Hepatocyte (in vitro differentiated cells): ENCODE measurements at regions not wholly inside any gene's neighbourhood (a gene's known extent, or its start where the extent isn't known, plus 50 kb on each side); places are given as distances from the start of the nearest gene placed in this dataset.

ENCODE experiments used
- DNase-seq: peaks from one replicate; pipeline ENCODE4 v3.0.0-alpha.2; 2016; ENCODE audit warnings: low spot score
- H2AFZ ChIP-seq: fragments of 200-600 bp; sonication (generic); 2 replicates; pipeline ENCODE4 v1.6.0; 2016; ENCODE audit warnings: antibody characterized with exemption, mild to moderate bottlenecking
- H3K27ac ChIP-seq: fragments of 200-600 bp; sonication (generic); 2 replicates; pipeline ENCODE4 v1.5.1; 2016; ENCODE audit warnings: mild to moderate bottlenecking
- H3K27me3 ChIP-seq: fragments of 200-600 bp; sonication (generic); 2 replicates; pipeline ENCODE4 v1.6.1; 2016
- H3K36me3 ChIP-seq: fragments of 200-600 bp; sonication (generic); replicated peaks from 2 replicates; pipeline ENCODE4 v1.5.1; 2016; ENCODE audit warnings: low read depth; ENCODE audit not compliant: insufficient read depth
- H3K4me1 ChIP-seq: fragments of 200-600 bp; sonication (generic); 2 replicates; pipeline ENCODE4 v1.5.1; 2016; ENCODE audit warnings: mild to moderate bottlenecking, moderate library complexity; ENCODE audit not compliant: insufficient read depth
- H3K4me2 ChIP-seq: fragments of 200-600 bp; sonication (generic); 2 replicates; pipeline ENCODE4 v1.6.0; 2016
- H3K4me3 ChIP-seq: fragments of 200-600 bp; sonication (generic); 2 replicates; pipeline ENCODE4 v1.5.1; 2016; ENCODE audit warnings: mild to moderate bottlenecking
- H3K79me2 ChIP-seq: fragments of 200-600 bp; sonication (generic); 2 replicates; pipeline ENCODE4 v1.6.0; 2017; ENCODE audit warnings: mild to moderate bottlenecking
- H3K9me2 ChIP-seq: fragments of 200-600 bp; sonication (generic); replicated peaks from 2 replicates; pipeline ENCODE4 v1.6.0; 2017; ENCODE audit warnings: mild to moderate bottlenecking; ENCODE audit not compliant: insufficient read depth
- H3K9me3 ChIP-seq: fragments of 200-600 bp; sonication (generic); 2 replicates; pipeline ENCODE4 v1.5.1; 2016; ENCODE audit warnings: low read depth, mild to moderate bottlenecking
- H4K20me1 ChIP-seq: fragments of 200-600 bp; sonication (generic); 2 replicates; pipeline ENCODE4 v1.6.0; 2016; ENCODE audit warnings: mild to moderate bottlenecking; ENCODE audit not compliant: insufficient read depth, poor library complexity, severe bottlenecking
- CTCF ChIP-seq: fragments of 200-600 bp; sonication (generic); IDR thresholded peaks from 2 replicates; pipeline ENCODE4 v1.5.1; 2016; ENCODE audit warnings: antibody characterized with exemption, mild to moderate bottlenecking; ENCODE audit not compliant: poor library complexity
- EZH2 ChIP-seq: fragments of 200-600 bp; sonication (generic); IDR thresholded peaks from 2 replicates; pipeline ENCODE4 v1.6.1; 2016; ENCODE audit warnings: antibody characterized with exemption, mild to moderate bottlenecking, borderline replicate concordance
- EZH2phosphoT487 ChIP-seq: fragments of 200-600 bp; sonication (generic); IDR thresholded peaks from one replicate; pipeline ENCODE4 v1.6.1; 2018; ENCODE audit warnings: antibody characterized with exemption, mild to moderate bottlenecking, low read depth, moderate library complexity; ENCODE audit not compliant: unreplicated experiment, severe bottlenecking
- WGBS: methylation state at CpG from one replicate; pipeline ENCODE4 v1.1.6; 2016; ENCODE audit warnings: low lambda C conversion rate; ENCODE audit errors: missing lambda C conversion rate; 5-methylcytosine and 5-hydroxymethylcytosine counted together

GRCh38 chr7:130903358-130903974 lies 169.5 kb upstream of the KLF14 start:
- Histone ChIP-seq H3K27ac (peak overlapping the region; percentile 88), H3K4me2 (peak overlapping the region; percentile 0), H3K4me3 (no peak overlapping the region), H2AFZ (no peak overlapping the region), H3K79me2 (peaks cover 6% of the 10 kb centered on the region), H4K20me1 (no peaks in the 10 kb centered on the region), H3K27me3 (no peaks in the 10 kb centered on the region), H3K36me3 (no peaks in the 10 kb centered on the region), H3K9me3 (no peaks in the 10 kb centered on the region), H3K4me1 (peaks cover 32% of the 10 kb centered on the region), H3K9me2 (no peaks in the 10 kb centered on the region)
- WGBS, result 67% methylated on average over 8 of the region's 8 CpGs
- DNase-seq, result peak; percentile 52
- TF ChIP-seq EZH2 (no peak), CTCF (no peak), EZH2phosphoT487 (no peak)

GRCh38 chr7:130904031-130904757 lies 170.2 kb upstream of the KLF14 start:
- H3K4me1 ChIP-seq, result peaks cover 25% of the 10 kb centered on the region
- H3K79me2 ChIP-seq, result peaks cover 6% of the 10 kb centered on the region
- H3K4me3 ChIP-seq, result no peak overlapping the region
- WGBS, result 47% methylated on average over 9 of the region's 9 CpGs
- no peak overlapping the region for H2AFZ ChIP-seq
- peak overlapping the region; percentile 88 for H3K27ac ChIP-seq
- no peaks in the 10 kb centered on the region for H4K20me1 ChIP-seq
- no peaks in the 10 kb centered on the region for H3K9me3 ChIP-seq
- DNase-seq, result peak; percentile 70
- no peaks in the 10 kb centered on the region for H3K36me3 ChIP-seq
- H3K9me2 ChIP-seq, result no peaks in the 10 kb centered on the region
- TF ChIP-seq EZH2phosphoT487 (no peak), EZH2 (no peak), CTCF (no peak)
- no peaks in the 10 kb centered on the region for H3K27me3 ChIP-seq
- peak overlapping the region; percentile 30 for H3K4me2 ChIP-seq

GRCh38 chr7:130904792-130905191 lies 170.8 kb upstream of the KLF14 start:
- Histone ChIP-seq H4K20me1 (no peaks in the 10 kb centered on the region), H3K27me3 (no peaks in the 10 kb centered on the region), H2AFZ (no peak overlapping the region), H3K9me3 (no peaks in the 10 kb centered on the region), H3K36me3 (no peaks in the 10 kb centered on the region), H3K79me2 (peaks cover 10% of the 10 kb centered on the region), H3K4me1 (peaks cover 25% of the 10 kb centered on the region), H3K4me2 (peak overlapping the region; percentile 30), H3K27ac (peak overlapping the region; percentile 88), H3K4me3 (no peak overlapping the region), H3K9me2 (no peaks in the 10 kb centered on the region)
- DNase-seq, result no peak
- TF ChIP-seq EZH2phosphoT487 (no peak), CTCF (no peak), EZH2 (no peak)
- WGBS, result 74% methylated on average over 5 of the region's 5 CpGs
